Fibroblast of villous mesenchyme (primary cell): ENCODE measurements at regions not wholly inside any gene's neighbourhood (a gene's known extent, or its start where the extent isn't known, plus 50 kb on each side); places are given as distances from the start of the nearest gene placed in this dataset.

Experiments
- DNase-seq: peaks from one replicate; pipeline ENCODE4 v3.0.0-alpha.2; 2010; ENCODE audit warnings: low read depth
- H3K4me3 ChIP-seq: 2 replicates; pipeline ENCODE4 v1.5.1; 2011; ENCODE audit warnings: low read depth, mild to moderate bottlenecking, low read length
- TF ChIP-seq, protein P1 (sequence below): IDR thresholded peaks from 2 replicates; pipeline ENCODE4 v1.5.1; 2012; ENCODE audit warnings: low read depth, mild to moderate bottlenecking, low read length; ENCODE audit not compliant: insufficient read depth

GRCh38 chr15:62403164-62403809 is 238.2 kb upstream of the C2CD4B start:
- peak; percentile 61 for DNase-seq
- TF ChIP-seq, protein P1, sequence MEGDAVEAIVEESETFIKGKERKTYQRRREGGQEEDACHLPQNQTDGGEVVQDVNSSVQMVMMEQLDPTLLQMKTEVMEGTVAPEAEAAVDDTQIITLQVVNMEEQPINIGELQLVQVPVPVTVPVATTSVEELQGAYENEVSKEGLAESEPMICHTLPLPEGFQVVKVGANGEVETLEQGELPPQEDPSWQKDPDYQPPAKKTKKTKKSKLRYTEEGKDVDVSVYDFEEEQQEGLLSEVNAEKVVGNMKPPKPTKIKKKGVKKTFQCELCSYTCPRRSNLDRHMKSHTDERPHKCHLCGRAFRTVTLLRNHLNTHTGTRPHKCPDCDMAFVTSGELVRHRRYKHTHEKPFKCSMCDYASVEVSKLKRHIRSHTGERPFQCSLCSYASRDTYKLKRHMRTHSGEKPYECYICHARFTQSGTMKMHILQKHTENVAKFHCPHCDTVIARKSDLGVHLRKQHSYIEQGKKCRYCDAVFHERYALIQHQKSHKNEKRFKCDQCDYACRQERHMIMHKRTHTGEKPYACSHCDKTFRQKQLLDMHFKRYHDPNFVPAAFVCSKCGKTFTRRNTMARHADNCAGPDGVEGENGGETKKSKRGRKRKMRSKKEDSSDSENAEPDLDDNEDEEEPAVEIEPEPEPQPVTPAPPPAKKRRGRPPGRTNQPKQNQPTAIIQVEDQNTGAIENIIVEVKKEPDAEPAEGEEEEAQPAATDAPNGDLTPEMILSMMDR: no peak
- no peak overlapping the region for H3K4me3 ChIP-seq

DNA sequence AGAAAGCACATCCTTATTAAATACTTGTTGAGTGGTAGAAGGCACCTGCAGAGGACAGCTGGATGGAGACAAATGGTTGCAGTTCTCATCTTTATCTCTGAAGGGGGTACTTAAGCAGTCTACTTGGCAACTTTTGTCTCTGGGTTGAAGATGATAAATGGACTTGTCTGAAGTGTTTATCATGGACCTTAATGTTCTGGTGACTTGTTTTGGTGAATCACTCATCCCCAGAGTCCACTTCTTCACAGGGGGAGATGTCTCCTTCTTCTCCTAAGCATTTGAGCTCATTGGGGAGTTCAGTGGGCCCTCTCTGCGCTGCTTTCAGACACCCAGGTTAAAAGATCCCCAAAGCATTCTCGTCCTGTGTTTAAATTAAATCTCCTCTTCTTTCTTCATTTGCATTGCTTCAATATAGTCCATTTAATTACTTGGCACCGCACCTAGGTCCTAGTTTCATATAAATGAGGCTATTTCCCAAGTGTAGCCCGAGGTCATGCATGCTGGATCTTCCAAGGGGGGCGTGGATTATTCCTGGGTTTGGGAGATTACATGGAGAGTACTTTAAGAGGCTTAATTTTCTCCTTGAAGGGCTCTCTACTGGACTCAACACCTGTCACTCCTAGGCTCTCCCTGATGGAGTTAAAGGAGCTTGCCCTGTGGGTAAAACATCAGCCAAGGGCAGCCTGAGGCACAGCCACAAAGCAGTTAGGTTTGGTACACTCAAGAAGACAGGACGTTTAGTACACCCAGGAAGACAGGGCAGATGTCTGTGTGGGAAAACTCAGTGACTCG is 239.3 kb upstream of the C2CD4B start:
- DNase-seq: no peak
- TF ChIP-seq, protein P1: no peak
- no peak overlapping the region for H3K4me3 ChIP-seq

DNA sequence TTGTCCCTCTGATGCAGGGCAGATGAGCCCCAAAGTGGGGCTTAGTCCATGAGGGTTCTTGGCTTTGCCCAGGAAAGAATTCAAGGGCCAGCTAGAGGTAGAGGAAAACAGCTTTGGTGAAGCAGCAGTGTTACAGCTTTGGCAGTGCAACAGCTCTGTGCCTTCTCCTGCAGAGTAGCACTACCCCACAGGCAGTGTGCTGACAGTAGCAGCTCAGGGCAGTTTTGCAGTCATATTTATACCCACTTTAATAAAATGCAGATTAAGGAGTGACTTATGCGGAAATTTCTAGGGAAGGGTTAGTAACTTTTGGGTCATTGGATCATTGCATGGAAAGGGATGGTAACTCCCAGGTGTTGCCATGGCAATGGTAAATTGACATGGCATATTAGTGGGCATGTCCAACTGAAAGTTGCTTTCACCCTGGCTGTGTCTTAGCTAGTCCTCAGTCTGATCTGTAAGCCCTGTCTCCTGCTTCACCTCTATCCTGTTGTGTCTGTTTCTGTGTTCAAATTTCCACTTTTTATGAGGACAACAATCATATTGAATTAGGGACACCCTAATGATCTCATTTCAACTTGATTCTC is 241.3 kb upstream of the C2CD4B start:
- DNase-seq: no peak
- TF ChIP-seq, protein P1: no peak
- no peak overlapping the region for H3K4me3 ChIP-seq

DNA sequence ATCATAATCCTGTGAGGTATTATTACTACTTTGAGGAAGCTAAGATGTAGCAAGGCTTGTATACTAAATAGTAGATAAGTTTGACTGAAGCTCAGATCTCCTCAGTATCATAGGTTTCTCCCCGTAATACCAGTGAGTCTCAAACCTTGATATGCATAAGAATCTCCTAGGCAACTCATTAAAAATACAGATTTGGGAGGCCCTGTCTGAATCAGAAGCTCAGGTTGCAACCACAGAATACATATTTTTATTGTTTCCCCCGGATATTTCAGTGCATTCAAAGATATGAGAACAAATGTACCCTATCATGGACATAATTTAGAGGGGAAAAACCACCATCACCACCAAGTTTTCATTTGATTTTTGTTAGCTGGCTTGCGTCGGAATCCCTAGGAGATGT is 242.1 kb upstream of the C2CD4B start:
- DNase-seq: no peak
- TF ChIP-seq, protein P1: no peak
- no peak overlapping the region for H3K4me3 ChIP-seq

GRCh38 chr15:62407962-62408361 is 242.9 kb upstream of the C2CD4B start:
- no peak for DNase-seq
- TF ChIP-seq, protein P1: no peak
- no peak overlapping the region for H3K4me3 ChIP-seq

DNA sequence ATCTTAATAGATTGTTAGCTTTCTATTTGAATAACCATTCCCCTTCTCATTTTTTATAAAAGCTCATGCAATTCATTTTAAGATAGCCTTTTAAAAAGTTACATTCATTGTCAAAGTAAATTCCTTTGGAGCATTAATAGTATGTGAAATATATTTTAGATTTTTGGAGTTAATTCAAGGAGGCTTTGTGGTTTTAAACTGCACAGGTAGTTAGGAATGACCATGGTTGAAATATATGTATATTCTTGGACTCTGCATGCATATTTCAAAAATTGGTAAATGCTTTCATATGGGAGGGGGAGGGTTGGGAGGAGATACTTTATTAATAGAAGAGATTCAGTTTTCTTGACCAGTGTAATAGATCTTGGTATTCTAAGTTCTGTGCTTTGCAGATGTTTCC is 244.4 kb upstream of the C2CD4B start:
- no peak overlapping the region for H3K4me3 ChIP-seq
- TF ChIP-seq, protein P1: no peak
- DNase-seq: no peak
